Small intestine (tissue), 7 donors: ENCODE measurements at regions not wholly inside any gene's neighbourhood (a gene's known extent, or its start where the extent isn't known, plus 50 kb on each side); places are given as distances from the start of the nearest gene placed in this dataset.

ENCODE experiments used
- DNase-seq, 2 donors: peaks; one replicate each; pipeline versions ENCODE4 v3.0.0 to v3.0.0-alpha.2; 2013
- FAIRE-seq: peaks from 2 replicates; lab custom pipeline; 2012; peaks lifted over from hg19 to GRCh38; lab: Jason Lieb, UNC
- H3K27ac ChIP-seq, 3 donors: one replicate each; pipeline ENCODE4 v1.5.1; 2013; ENCODE audit warnings: low read length in 2 of 3, mild to moderate bottlenecking in 2 of 3, control low read depth in 1 of 3, inconsistent platforms in 1 of 3, low read depth in 1 of 3, moderate library complexity in 1 of 3
- H3K27me3 ChIP-seq, 3 donors: one replicate each; pipeline ENCODE4 v1.6.1; 2013; ENCODE audit warnings: low read length in 3 of 3, inconsistent platforms in 1 of 3; ENCODE audit not compliant: control insufficient read depth in 3 of 3, insufficient read depth in 3 of 3
- H3K36me3 ChIP-seq, 3 donors: one replicate each; pipeline ENCODE4 v1.6.1; 2013; ENCODE audit warnings: low read length in 3 of 3, inconsistent platforms in 1 of 3, low read depth in 1 of 3, mild to moderate bottlenecking in 1 of 3, moderate library complexity in 1 of 3; ENCODE audit not compliant: control insufficient read depth in 3 of 3, insufficient read depth in 2 of 3
- H3K4me1 ChIP-seq, 3 donors: one replicate each; pipeline ENCODE4 v1.6.1; 2013; ENCODE audit warnings: low read length in 2 of 3, inconsistent platforms in 1 of 3, low read depth in 1 of 3, mild to moderate bottlenecking in 1 of 3, moderate library complexity in 1 of 3; ENCODE audit not compliant: control insufficient read depth in 3 of 3, insufficient read depth in 2 of 3
- H3K4me3 ChIP-seq, 3 donors: one replicate each; pipeline ENCODE4 v1.5.1; 2013; ENCODE audit warnings: low read length in 3 of 3, control low read depth in 1 of 3, inconsistent platforms in 1 of 3, low read depth in 1 of 3, mild to moderate bottlenecking in 1 of 3, moderate library complexity in 1 of 3
- H3K9me3 ChIP-seq, 2 donors: one replicate each; pipeline ENCODE4 v1.6.1; 2013; ENCODE audit warnings: low read depth in 1 of 2, low read length in 1 of 2; ENCODE audit not compliant: control insufficient read depth in 2 of 2, insufficient read depth in 1 of 2
- WGBS, 3 donors: extraction: QIAGEN DNeasy Blood & Tissue Kit; methylation state at CpG; one replicate each; pipeline ENCODE4 v1.1.7; 2013; 5-methylcytosine and 5-hydroxymethylcytosine counted together
- donor health status: healthy with polysubstance abuse.
- donor health status: control.
- donor health status: control.
- donor health status: Bipolar disorder and iron deficiency.
- donor health status: healthy.

GRCh38 chr3:150059729-150060128 is 89.0 kb upstream of the PFN2 start:
- FAIRE-seq (no peak), DNase-seq (no peak)
- WGBS, 3 donors = 42 to 80% (median 74%) methylated on average over 4 of the region's 4 CpGs
- H3K27me3 ChIP-seq = peaks cover 0 to 2% (median 0%) of the 10 kb centered on the region in 3 donors
- no peaks in the 10 kb centered on the region for H3K4me1 ChIP-seq
- H3K9me3 ChIP-seq = no peaks in the 10 kb centered on the region
- no peak overlapping the region for H3K4me3 ChIP-seq
- no peaks in the 10 kb centered on the region for H3K36me3 ChIP-seq
- no peak overlapping the region for H3K27ac ChIP-seq

GRCh38 chr3:150059241-150059640 is 88.5 kb upstream of the PFN2 start:
- WGBS, 3 donors = 54 to 77% (median 62%) methylated on average over 5 of the region's 5 CpGs
- Histone ChIP-seq H3K36me3 (no peaks in the 10 kb centered on the region), H3K27ac (no peak overlapping the region), H3K27me3 (peaks cover 0 to 2% (median 0%) of the 10 kb centered on the region in 3 donors), H3K4me3 (no peak overlapping the region), H3K4me1 (no peaks in the 10 kb centered on the region), H3K9me3 (no peaks in the 10 kb centered on the region)
- DNase-seq (no peak), FAIRE-seq (no peak)

GRCh38 chr3:150057227-150057626 is 86.5 kb upstream of the PFN2 start:
- Histone ChIP-seq H3K36me3 (no peaks in the 10 kb centered on the region), H3K27me3 (peaks cover 0 to 2% (median 0%) of the 10 kb centered on the region in 3 donors), H3K4me1 (no peaks in the 10 kb centered on the region), H3K27ac (no peak overlapping the region), H3K4me3 (no peak overlapping the region), H3K9me3 (no peaks in the 10 kb centered on the region)
- FAIRE-seq (no peak), DNase-seq (no peak)
- 77 to 89% (median 85%) methylated on average over 4 of the region's 4 CpGs for WGBS, 3 donors

- Histone ChIP-seq H3K4me1 (no peaks in the 10 kb centered on the region), H3K27me3 (peaks cover 0 to 2% (median 0%) of the 10 kb centered on the region in 3 donors), H3K36me3 (no peaks in the 10 kb centered on the region), H3K4me3 (no peak overlapping the region), H3K9me3 (no peaks in the 10 kb centered on the region), H3K27ac (no peak overlapping the region)
- no peak for DNase-seq
- no peak for FAIRE-seq
- 69 to 86% (median 79%) methylated on average over 6 of the region's 6 CpGs for WGBS, 3 donors
These were observed 84.6 kb upstream of the PFN2 start for GRCh38 chr3:150055332-150055731.

- H3K36me3 ChIP-seq = no peaks in the 10 kb centered on the region
- no peak overlapping the region for H3K27ac ChIP-seq
- DNase-seq = no peak
- H3K4me3 ChIP-seq = no peak overlapping the region
- no peaks in the 10 kb centered on the region for H3K4me1 ChIP-seq
- FAIRE-seq = no peak
- 84 to 90% (median 89%) methylated on average over 2 of the region's 2 CpGs for WGBS, 3 donors
- peaks cover 0 to 2% (median 0%) of the 10 kb centered on the region in 3 donors for H3K27me3 ChIP-seq
- H3K9me3 ChIP-seq = no peaks in the 10 kb centered on the region
These were observed 83.9 kb upstream of the PFN2 start for GRCh38 chr3:150054635-150055034.

GRCh38 chr3:150050510-150050909 is 79.8 kb upstream of the PFN2 start:
- Histone ChIP-seq H3K27me3 (peaks cover 0 to 4% (median 2%) of the 10 kb centered on the region in 3 donors), H3K27ac (no peak overlapping the region), H3K4me3 (no peak overlapping the region), H3K4me1 (no peaks in the 10 kb centered on the region), H3K9me3 (no peaks in the 10 kb centered on the region), H3K36me3 (no peaks in the 10 kb centered on the region)
- FAIRE-seq = no peak
- WGBS, 3 donors = 90 to 91% (median 90%) methylated on average over 25 of the region's 25 CpGs
- no peak for DNase-seq

- Histone ChIP-seq H3K27ac (no peak overlapping the region), H3K27me3 (peaks cover 0 to 4% (median 0%) of the 10 kb centered on the region in 3 donors), H3K9me3 (no peaks in the 10 kb centered on the region), H3K4me1 (no peaks in the 10 kb centered on the region), H3K4me3 (no peak overlapping the region), H3K36me3 (no peaks in the 10 kb centered on the region)
- no peak for FAIRE-seq
- no peak for DNase-seq
- 61 to 77% (median 65%) methylated on average over 1 of the region's 1 CpG for WGBS, 3 donors
These were observed 78.6 kb upstream of the PFN2 start for GRCh38 chr3:150049317-150049716.

GRCh38 chr3:150041877-150042276 is 71.2 kb upstream of the PFN2 start:
- Histone ChIP-seq H3K36me3 (no peaks in the 10 kb centered on the region), H3K9me3 (peaks cover 0 to 9% of the 10 kb centered on the region in 2 donors), H3K4me1 (no peaks in the 10 kb centered on the region), H3K27me3 (peaks cover 0 to 3% (median 0%) of the 10 kb centered on the region in 3 donors), H3K4me3 (no peak overlapping the region), H3K27ac (no peak overlapping the region)
- WGBS, 3 donors = 93 to 97% (median 96%) methylated on average over 3 of the region's 3 CpGs
- FAIRE-seq = no peak
- no peak for DNase-seq

- Histone ChIP-seq H3K4me1 (no peaks in the 10 kb centered on the region), H3K9me3 (peaks cover 0 to 9% of the 10 kb centered on the region in 2 donors), H3K36me3 (no peaks in the 10 kb centered on the region), H3K4me3 (no peak overlapping the region), H3K27me3 (peaks cover 0 to 3% (median 0%) of the 10 kb centered on the region in 3 donors), H3K27ac (no peak overlapping the region)
- DNase-seq (no peak), FAIRE-seq (no peak)
- WGBS, 3 donors = 67 to 82% (median 81%) methylated on average over 4 of the region's 4 CpGs
These were observed 69.4 kb upstream of the PFN2 start for GRCh38 chr3:150040097-150040496.
